ENCODE measurements at regions not wholly inside any gene's neighbourhood (a gene's known extent, or its start where the extent isn't known, plus 50 kb on each side); places are given as distances from the start of the nearest gene placed in this dataset.

DNA sequence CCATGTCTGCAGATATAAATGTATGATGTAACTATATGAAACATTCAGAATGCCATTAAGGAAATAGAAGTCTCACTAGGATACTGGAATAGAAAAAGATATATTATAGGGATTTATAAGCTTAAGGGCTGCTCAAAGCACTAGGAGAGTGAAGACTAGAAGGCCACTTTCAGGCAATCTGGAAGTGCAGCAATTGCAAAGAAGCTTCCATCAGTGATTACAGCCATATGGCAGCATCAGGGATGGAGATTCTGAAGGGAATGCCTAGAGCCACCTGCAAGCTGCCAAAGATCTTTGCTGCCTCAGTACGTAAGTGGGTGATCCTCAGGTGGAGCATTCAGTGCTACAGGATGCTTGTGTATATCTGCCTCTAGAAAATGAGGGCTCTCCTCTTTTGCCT lies 796.2 kb upstream of the EPHA7 start:
- H3K36me3 ChIP-seq (replicated peaks in 1 of 2; ENCODE audit: control insufficient read depth in 1 of 2, insufficient read depth in 2 of 2, low read length in 1 of 2) = no peaks in the 10 kb centered on the region
- H3K27ac ChIP-seq (ENCODE audit: low read depth in 2 of 2, low read length in 1 of 2) = no peak overlapping the region
- POLR2A ChIA-PET = no interaction called here
- H3K27me3 ChIP-seq (ENCODE audit: insufficient read depth) = no peaks in the 10 kb centered on the region
- H3K79me2 ChIP-seq (ENCODE audit: insufficient read depth) = no peaks in the 10 kb centered on the region
- TF ChIP-seq CTCF (IDR thresholded peaks at IDR 0.05) = no peak
- TF ChIP-seq MEF2A (IDR thresholded peaks at IDR 0.05; ENCODE audit: borderline replicate concordance, low read depth) = no peak
- TF ChIP-seq RAD21 (IDR thresholded peaks at IDR 0.05; ENCODE audit: low read length) = no peak
- TF ChIP-seq NFIC (IDR thresholded peaks at IDR 0.05; ENCODE audit: borderline replicate concordance) = no peak
- TF ChIP-seq FOXJ3 (CRISPR knock-in tag; IDR thresholded peaks at IDR 0.05) = no peak
- TF ChIP-seq POLR2AphosphoS5 (IDR thresholded peaks at IDR 0.05; ENCODE audit: low read depth, low read length) = no peak
- TF ChIP-seq RXRA (IDR thresholded peaks at IDR 0.05; ENCODE audit: borderline replicate concordance, low read depth) = no peak
- TF ChIP-seq TAF1 (IDR thresholded peaks at IDR 0.05; ENCODE audit: borderline replicate concordance, low read depth, low read length) = no peak
- H3K9me3 ChIP-seq = no peaks in the 10 kb centered on the region
- no peak overlapping the region for H3K4me2 ChIP-seq
- no peaks in the 10 kb centered on the region for H3K4me1 ChIP-seq (ENCODE audit: control insufficient read depth in 1 of 2, insufficient read depth in 2 of 2, low read depth in 1 of 2, low read length in 1 of 2)
- no peaks in the 10 kb centered on the region for H3F3A ChIP-seq (replicated peaks; ENCODE audit: insufficient read depth)
- H3K9me2 ChIP-seq = no peaks in the 10 kb centered on the region; the same call in 1 of the 2 replicates
- no peaks in the 10 kb centered on the region for H4K20me1 ChIP-seq (ENCODE audit: insufficient read depth)
- H2AFZ ChIP-seq (ENCODE audit: low read depth) = no peak overlapping the region
- CTCF ChIA-PET = no interaction called here
- no peak overlapping the region for H3K4me3 ChIP-seq (ENCODE audit: low read depth in 2 of 2, low read length in 1 of 2)
- no peak overlapping the region for H3K9ac ChIP-seq
- no peak for DNase-seq
- WGBS (ENCODE audit: low lambda C conversion rate) = 0% methylated on average over 1 of the region's 1 CpG

- Histone ChIP-seq H3F3A (replicated peaks; ENCODE audit: insufficient read depth) (no peaks in the 10 kb centered on the region), H3K9me2 (no peaks in the 10 kb centered on the region), H3K79me2 (ENCODE audit: insufficient read depth) (no peaks in the 10 kb centered on the region), H2AFZ (ENCODE audit: low read depth) (no peak overlapping the region), H3K27ac (ENCODE audit: low read depth in 2 of 2, low read length in 1 of 2) (no peak overlapping the region), H3K4me2 (no peak overlapping the region), H3K9me3 (no peaks in the 10 kb centered on the region), H4K20me1 (ENCODE audit: insufficient read depth) (no peaks in the 10 kb centered on the region), H3K4me3 (ENCODE audit: low read depth in 2 of 2, low read length in 1 of 2) (no peak overlapping the region), H3K9ac (no peak overlapping the region), H3K4me1 (ENCODE audit: control insufficient read depth in 1 of 2, insufficient read depth in 2 of 2, low read depth in 1 of 2, low read length in 1 of 2) (no peaks in the 10 kb centered on the region), H3K27me3 (ENCODE audit: insufficient read depth) (no peaks in the 10 kb centered on the region), H3K36me3 (replicated peaks in 1 of 2; ENCODE audit: control insufficient read depth in 1 of 2, insufficient read depth in 2 of 2, low read length in 1 of 2) (no peaks in the 10 kb centered on the region)
- ChIA-PET CTCF (interaction anchor here (0.6 to 0.8 kb wide), 2 partner anchors 9 to 48 kb away, joined by 3 read pairs; no protein-coding TSS in a partner anchor), POLR2A (no interaction called here)
- 0% methylated on average over 2 of the region's 2 CpGs for WGBS (ENCODE audit: low lambda C conversion rate)
- no peak for DNase-seq
- TF ChIP-seq RXRA (IDR thresholded peaks at IDR 0.05; ENCODE audit: borderline replicate concordance, low read depth) (no peak), RAD21 (IDR thresholded peaks at IDR 0.05; ENCODE audit: low read length) (no peak), ELF1 (IDR thresholded peaks at IDR 0.05) (no peak), SIN3A (IDR thresholded peaks at IDR 0.05; ENCODE audit: borderline replicate concordance, low read depth, low read length) (no peak), POLR2AphosphoS5 (IDR thresholded peaks at IDR 0.05; ENCODE audit: low read depth, low read length) (no peak), TEAD4 (IDR thresholded peaks at IDR 0.05; ENCODE audit: borderline replicate concordance, insufficient read depth) (no peak), RFX5 (IDR thresholded peaks at IDR 0.05; ENCODE audit: low read length) (no peak), USF1 (IDR thresholded peaks at IDR 0.05; ENCODE audit: borderline replicate concordance, low read depth) (no peak), NFIC (IDR thresholded peaks at IDR 0.05; ENCODE audit: borderline replicate concordance) (no peak), MEF2A (IDR thresholded peaks at IDR 0.05; ENCODE audit: borderline replicate concordance, low read depth) (no peak), ZBTB33 (IDR thresholded peaks at IDR 0.05; ENCODE audit: borderline replicate concordance, low read depth) (no peak), TCF12 (IDR thresholded peaks at IDR 0.05) (no peak), JUND (IDR thresholded peaks at IDR 0.05) (no peak), FOXJ3 (CRISPR knock-in tag; IDR thresholded peaks at IDR 0.05) (no peak)
- TF ChIP-seq, protein P1, sequence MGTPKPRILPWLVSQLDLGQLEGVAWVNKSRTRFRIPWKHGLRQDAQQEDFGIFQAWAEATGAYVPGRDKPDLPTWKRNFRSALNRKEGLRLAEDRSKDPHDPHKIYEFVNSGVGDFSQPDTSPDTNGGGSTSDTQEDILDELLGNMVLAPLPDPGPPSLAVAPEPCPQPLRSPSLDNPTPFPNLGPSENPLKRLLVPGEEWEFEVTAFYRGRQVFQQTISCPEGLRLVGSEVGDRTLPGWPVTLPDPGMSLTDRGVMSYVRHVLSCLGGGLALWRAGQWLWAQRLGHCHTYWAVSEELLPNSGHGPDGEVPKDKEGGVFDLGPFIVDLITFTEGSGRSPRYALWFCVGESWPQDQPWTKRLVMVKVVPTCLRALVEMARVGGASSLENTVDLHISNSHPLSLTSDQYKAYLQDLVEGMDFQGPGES (IDR thresholded peaks at IDR 0.05; ENCODE audit: low read depth, low read length) = no peak
- TF ChIP-seq, protein P2, sequence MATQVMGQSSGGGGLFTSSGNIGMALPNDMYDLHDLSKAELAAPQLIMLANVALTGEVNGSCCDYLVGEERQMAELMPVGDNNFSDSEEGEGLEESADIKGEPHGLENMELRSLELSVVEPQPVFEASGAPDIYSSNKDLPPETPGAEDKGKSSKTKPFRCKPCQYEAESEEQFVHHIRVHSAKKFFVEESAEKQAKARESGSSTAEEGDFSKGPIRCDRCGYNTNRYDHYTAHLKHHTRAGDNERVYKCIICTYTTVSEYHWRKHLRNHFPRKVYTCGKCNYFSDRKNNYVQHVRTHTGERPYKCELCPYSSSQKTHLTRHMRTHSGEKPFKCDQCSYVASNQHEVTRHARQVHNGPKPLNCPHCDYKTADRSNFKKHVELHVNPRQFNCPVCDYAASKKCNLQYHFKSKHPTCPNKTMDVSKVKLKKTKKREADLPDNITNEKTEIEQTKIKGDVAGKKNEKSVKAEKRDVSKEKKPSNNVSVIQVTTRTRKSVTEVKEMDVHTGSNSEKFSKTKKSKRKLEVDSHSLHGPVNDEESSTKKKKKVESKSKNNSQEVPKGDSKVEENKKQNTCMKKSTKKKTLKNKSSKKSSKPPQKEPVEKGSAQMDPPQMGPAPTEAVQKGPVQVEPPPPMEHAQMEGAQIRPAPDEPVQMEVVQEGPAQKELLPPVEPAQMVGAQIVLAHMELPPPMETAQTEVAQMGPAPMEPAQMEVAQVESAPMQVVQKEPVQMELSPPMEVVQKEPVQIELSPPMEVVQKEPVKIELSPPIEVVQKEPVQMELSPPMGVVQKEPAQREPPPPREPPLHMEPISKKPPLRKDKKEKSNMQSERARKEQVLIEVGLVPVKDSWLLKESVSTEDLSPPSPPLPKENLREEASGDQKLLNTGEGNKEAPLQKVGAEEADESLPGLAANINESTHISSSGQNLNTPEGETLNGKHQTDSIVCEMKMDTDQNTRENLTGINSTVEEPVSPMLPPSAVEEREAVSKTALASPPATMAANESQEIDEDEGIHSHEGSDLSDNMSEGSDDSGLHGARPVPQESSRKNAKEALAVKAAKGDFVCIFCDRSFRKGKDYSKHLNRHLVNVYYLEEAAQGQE (IDR thresholded peaks at IDR 0.05; ENCODE audit: low read depth, low read length) = no peak
These were observed 793.9 kb upstream of the EPHA7 start for GRCh38 chr6:94213226-94213625.

Data from SK-N-SH (cell line).